ENCODE measurements at regions not wholly inside any gene's neighbourhood (a gene's known extent, or its start where the extent isn't known, plus 50 kb on each side); places are given as distances from the start of the nearest gene placed in this dataset.
"Not testable (repeated sequence)": the region's sequence is repeated elsewhere in the genome, so short reads cannot be mapped to it uniquely, and the experiment has no call there.

DNA sequence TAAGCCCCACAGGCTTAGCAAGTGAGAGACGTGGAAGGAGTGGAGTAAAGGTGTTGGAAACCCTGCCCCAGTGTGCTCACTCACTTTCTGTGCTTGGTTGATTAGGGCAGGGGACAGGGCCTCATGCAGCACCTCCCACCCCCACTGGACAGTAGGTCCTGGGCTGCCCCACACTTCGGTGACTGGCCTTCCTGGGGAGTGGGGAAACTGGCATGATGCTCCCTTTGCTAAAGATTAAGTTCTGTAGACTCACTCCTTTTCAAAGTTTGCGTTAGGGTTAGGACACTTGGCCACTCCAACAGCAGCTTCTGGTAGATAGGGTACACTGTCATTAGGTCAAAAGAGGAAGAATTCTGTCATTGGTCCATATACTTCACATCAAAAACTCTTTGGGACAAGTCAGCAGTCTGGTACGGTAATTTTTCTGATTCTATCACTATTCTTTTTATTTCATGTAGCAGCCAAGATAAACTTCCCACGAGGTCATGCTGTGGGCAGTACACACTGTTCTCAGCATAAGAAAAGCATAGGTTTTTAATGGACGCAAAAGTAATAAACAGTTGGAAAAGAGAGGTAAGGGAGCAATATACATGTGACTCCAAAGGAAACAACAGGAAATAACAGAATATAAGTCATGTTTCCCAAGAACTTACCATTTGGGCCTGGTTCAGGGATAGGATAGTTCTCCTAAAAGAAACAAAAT is 106.6 kb upstream of the TERB2 start:
- DNase-seq = not testable (repeated sequence)

DNA sequence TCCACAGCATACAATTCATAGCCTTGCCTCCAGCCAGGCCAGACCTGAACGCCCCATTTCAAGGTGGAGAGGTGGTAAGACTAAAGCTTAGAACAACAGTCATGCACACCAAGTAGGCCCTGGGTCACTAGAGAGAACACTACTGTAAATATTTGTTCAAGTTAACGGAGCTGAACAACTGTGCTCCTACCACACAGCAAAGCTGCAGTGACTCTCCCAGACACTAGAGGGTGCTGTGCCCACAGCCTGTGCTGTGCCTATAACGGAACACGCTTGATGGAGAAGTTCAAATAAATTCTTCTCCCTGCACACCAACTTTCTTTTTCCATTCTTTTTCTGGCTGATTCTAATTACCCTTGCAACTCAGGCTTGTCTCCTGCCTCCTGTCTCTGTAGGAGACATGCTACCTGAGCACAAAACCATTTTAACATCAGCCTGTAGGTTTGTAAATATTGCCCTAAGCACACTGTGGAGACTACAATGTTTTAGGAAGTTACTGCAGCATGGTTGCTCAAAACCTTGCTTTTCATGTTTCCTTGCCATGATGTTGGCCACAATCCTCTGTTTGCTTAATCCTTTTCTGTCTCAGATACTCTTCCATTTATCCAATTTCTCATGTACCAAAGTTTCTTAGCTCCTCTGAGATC is 103.1 kb upstream of the TERB2 start:
- peak; percentile 34 for DNase-seq

DNA sequence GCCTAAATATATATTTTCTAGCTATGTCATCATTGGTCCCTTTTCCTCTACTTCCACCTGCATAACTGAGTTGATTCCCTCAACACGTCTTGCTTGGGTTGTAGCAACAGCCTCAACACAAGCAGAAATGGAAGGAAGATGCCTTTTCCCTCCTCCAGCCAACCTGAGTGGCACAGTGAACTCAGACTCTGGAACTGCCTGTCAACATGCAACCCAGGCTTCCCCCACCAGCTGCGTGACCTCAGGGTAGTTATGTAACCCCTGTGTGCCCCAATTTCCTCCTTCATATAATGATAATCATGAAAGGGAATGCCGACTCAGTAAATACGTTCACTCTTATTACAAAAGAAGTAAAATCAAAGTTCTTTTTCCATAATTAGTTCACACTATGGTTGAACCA is 101.8 kb upstream of the TERB2 start:
- not testable (repeated sequence) for DNase-seq

DNA sequence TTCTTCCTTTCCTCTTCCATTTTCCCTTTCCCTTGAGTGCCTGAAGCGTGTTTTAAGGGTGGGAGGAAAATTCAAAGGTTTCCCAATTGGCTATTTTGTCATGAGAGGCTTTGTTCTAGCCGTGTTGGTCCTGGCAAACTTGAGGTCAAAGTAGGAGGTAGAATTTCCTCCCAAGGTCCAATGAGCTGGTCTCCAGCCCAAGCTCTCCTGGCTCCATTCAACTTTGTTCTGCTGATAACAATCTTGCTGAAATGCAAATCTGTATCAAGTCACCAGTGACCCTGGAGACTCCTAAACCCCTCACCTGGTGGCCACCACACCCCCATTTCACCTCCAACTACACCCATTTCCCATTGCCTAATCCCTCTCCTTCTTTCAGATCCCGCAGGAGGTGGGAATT is 100.2 kb upstream of the TERB2 start:
- not testable (repeated sequence) for DNase-seq

DNA sequence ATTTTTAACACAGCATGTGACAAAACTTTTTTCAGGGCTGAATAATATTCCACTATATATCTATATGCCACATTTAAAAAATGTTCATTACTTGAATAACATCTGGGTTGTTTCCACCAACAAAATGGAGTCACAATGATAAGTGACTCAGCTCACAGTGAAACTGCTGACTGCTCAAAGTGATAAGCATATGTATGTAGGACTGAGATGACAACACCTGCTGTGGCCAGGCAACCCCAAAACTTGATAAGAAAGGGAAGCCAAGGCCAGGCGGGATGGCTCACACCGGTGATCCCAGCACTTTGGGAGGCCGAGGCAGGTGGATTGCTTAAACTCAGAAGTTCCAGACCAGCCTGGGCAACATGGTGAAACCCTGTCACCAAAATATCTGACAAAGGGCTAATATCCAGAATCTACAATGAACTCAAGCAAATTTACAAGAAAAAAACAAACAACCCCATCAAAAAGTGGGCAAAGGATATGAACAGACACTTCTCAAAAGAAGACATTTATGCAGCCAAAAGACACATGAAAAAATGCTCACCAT is 99.2 kb upstream of the TERB2 start:
- DNase-seq = not testable (repeated sequence)

DNA sequence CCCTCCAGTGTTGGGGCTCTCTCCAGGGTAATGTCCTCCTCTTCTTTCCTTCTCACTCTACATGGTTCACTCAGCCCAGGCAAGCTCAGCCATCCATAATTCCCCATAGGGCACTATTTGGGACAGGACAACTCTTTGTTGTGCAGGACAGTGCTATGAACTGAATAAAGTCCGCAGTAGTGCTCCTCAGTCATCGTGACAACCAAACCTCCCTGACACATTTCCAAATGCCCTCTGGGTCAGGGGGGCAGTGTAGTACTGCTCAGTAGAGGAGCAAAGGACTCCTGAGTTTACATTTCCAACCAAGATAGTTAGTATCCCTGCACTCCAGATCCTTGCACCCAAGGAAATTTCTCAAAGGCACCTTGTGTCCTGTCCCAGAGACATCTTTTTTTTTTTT is 97.4 kb upstream of the TERB2 start:
- not testable (repeated sequence) for DNase-seq

DNA sequence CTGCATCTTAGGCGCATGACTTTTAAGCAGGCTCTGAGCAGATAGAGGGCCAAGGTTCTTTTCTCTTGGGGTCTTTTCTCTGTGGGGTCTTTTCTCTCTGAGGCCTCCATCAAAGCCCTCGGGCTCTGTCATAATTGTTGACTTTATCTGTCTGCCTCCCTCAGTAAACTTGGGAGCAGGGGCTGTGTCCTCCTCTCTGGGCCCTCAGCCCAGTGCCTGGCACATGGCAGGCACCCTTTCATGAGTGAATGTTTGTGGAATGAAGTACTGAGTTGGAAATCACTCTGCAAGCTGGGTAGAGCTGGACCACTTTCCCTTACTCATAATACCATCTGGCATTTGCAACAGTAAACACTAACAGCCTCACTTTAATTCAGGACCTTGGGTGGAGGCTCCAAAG is 96.3 kb upstream of the TERB2 start:
- not testable (repeated sequence) for DNase-seq

DNA sequence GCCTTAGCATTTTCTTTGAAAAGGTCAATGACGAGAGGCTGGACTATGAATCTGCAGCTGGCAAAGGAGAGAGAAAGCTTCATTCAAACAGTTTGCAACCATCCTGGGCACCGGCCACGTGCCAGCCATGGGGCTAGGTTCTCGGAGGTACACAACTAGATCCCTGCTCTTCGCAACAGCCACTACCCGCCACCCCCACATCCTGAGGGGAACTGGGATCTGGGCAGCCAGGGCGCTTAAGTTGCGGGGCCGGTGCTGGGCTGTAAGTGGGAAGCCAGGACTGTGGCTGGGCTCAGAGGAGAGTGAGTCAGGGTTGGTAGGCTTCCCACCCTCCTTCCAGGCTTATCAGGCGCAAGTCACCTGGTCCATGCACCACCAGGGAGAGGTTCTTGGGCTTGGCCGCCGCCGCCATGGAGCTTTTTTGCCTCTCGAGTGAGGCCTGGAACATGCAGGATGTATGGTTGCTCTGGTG is 95.0 kb upstream of the TERB2 start:
- no peak for DNase-seq

DNA sequence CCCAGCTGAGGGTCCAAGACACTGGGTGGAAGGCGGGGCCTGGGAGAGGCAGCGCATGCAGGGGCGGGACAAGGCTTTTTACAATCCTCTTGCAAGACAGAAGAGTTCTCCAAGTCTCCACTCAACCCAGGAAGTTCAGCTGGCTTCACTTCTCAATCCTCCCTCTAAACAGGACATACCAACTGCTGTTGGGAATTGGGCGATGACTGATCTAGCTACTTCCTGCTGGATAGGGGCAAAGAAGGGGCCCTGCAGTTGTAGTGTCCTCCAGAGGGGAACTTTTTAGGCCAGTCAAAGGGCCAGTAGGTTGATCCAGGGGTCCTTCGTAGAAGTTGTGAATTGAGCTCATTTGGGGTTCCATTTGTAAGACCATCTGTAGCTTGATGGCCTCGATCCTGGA is 94.6 kb upstream of the TERB2 start:
- no peak for DNase-seq

DNA sequence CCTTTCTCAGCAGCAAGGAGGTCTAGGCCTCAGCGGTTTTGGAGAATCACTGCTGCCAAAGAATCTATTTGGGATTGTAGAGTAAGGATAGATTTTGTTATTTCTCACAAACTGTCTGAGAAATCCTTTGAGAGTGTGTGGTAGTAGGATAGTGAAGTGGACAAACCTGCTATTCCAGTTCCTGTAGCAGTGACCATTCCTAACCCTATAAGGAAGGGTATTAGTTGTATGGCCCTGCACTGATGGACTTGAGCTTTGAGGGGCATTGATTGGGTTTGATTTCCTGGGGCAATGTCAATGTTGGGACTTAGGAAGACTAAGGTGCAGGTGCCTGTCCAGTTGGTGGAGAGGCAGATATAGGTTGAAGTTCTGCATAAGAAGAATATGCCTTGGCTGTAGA is 93.6 kb upstream of the TERB2 start:
- not testable (repeated sequence) for DNase-seq

DNA sequence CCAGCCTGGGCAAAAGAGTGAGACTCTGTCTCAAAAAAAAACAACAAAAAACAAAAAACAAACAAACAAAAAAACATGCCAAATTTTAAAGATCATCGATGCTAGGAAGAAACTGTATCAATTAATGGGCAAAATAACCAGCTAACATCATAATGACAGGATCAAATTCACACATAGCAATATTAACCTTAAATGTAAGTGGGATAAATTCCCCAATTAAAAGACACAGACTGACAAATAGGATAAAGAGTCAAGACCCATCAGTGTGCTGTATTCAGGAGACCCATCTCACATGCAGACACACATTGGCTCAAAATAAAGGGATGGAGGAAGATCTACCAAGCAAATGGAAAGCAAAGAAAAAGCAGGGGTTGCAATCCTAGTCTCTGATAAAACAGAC is 88.4 kb upstream of the TERB2 start:
- DNase-seq = not testable (repeated sequence)

DNA sequence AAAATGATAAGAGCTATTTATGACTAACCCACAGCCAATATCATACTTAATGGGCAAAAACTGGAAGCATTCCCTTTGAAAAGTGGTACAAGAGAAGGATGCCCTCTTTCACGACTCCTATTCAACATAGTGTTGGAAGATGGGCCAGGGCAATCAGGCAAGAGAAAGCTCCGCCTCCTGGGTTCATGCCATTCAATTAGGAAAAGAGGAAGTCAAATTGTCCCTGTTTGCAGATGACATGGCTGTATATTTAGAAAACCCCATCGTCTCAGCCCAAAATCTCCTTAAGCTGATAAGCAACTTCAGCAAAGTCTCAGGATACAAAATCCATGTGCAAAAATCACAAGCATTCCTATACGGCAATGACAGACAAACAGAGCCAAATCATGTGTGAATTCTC is 86.4 kb upstream of the TERB2 start:
- DNase-seq = not testable (repeated sequence)

DNA sequence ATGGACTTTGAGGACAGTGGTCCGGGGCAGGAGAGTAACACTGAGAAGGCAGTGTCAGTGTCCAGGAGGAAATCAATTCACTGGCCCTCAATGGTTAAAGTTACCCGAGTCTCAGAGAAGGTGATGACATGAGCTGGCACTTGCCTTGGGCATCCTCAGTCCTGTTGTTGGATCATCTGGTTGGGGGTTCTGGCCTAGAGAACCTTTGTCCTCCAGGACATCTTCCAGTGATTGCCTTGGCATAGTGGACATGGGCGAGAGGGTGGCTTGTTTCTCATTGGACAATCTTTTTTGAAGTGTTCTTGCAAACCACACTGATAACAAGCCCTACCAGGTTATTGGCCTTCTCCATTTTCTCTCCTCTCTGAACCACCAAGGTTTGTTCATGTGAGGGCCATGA is 83.4 kb upstream of the TERB2 start:
- DNase-seq = no peak

DNA sequence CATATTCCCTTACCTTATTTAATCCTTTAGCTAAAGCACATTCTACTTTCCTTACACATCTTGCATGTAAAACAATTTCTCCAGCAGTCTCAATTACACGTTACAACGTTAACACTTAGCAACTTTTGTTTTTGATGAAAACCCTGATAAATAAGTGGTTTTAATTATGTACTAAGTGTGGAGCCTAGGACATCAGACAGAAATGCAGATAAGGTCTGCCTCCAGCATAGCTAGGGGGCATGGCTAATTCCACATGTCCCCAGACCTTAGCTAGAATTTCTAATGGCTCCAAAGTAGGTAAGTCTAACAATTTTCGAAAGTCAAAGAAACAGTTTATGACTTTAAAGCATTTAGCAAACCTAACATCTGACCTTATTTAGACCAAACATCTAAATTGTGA is 77.4 kb upstream of the TERB2 start:
- DNase-seq = no peak

DNA sequence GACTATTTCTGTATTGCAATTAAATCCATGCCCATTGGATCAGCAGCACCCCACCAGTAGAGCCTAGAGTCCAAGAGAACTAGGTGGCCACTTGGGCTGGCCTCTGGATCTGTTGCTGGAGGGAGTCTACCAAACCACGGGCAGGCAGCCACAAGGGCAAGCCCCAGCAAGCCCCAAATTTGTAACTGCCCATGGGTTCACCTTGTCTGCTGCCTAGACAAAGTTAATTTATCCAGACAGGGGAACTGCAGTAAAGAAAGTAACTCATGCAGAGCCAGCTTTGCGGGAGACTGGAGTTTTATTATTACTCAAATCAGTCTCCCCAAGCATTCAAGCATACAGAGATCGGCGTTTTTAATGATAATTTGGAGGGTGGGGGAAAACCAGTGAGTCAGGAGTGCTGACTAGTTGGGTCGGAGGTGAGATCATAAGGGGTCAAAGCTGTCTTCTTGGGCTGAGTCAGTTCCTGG is 74.0 kb upstream of the TERB2 start:
- no peak for DNase-seq

DNA sequence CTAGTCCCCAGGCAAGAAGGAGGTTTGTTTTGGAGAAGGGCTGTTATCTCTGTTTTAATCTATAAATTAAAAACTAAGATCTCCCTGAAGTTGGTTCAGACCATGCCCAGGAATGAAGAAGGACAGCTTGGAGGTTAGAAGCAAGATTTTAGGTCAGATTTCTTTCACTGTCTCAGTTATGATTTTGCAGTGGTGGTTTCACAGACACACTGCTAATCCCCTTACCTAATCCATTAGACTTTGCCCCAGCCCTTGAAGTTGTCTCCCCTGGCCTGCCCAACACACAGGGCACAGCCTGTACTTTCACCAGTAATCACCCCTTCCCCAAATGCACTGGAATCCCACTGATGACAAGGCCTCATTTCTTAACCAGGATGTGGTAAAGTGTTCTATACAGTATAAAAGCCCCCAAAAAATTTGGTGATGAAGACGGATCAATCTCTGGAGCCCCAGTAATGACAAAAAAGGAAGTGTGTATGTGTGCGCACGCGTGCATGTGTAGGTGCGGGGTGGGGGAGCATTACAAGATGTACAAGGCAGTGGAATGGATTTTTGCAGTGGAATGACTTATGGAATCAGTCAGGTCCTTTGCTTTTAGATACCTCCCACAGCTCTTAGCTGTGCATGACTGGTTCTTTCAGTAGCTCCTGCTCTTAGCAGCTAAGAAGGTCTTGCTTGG is 73.1 kb upstream of the TERB2 start:
- no peak for DNase-seq

DNA sequence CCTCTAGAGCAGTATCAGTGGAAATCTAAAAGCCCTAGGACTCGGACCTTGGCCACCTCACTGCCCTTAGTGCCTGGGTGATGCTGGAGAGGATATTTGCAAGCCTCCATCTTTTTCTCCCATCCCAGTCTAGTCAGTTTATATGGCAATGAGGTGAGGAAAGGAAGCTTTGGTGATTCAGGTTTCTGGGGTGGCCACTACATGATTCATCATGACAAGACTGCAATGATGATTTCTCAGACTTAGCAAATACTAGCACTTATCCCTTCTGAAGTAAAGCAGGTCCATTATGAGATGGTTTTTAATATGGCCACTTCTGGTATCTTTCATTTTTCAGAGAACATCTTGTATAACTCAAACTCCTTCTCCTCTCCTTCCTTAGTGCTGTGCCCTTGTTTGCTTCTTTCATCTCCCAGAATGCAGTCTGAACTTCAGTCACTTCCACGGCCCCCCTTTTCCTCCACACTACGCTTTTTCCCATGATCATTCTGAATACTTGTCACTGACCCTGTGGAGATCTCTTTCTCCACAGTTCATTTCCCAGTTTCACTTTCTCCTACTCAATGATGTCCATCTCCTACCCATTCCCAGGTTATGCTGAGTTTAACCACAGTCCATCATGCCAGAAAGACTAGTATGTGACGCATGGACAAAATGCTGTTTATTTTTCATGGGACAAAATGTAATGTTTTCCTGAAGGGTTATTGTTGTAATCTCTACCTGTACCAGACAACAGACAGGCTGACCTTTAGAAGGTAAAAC is 57.4 kb upstream of the TERB2 start:
- not testable (repeated sequence) for DNase-seq

DNA sequence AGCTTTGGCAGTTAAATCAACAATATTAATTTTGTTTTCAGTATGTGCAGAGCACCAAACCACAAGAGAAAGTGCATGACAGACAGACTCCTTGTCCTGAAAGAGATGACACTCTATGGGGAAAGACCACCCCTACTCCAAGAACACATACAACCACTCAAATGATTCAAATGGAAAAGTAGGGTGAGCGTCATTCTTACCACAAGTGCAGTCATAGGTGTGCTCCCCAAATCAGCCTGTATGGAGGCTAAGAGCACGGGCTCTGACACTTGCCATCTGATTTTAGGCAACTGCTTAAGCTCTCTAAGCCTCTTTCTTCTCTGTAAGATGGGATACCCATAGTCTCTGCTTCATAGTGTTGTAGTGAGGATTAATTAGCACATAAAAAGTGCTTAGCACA is 56.7 kb upstream of the TERB2 start:
- DNase-seq = not testable (repeated sequence)

DNA sequence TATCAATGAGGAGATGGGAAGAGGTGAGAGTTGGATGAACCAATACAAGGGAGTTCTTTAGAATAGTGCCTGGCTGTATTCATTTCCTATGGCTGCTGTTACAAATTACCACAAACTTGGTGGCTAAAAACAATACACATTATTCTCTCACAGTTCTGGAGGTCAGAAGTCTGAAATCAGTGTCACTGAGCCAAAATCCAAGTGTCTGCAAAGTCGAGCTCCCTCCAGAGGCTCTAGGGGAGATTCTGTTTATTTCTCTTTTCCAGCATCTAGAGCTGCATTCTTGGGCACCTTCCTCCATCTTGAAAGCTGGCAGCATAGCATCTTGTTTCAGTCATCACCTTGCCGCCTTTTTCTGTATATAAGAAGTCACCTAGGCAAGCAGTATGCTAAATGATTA is 55.7 kb upstream of the TERB2 start:
- DNase-seq = not testable (repeated sequence)

DNA sequence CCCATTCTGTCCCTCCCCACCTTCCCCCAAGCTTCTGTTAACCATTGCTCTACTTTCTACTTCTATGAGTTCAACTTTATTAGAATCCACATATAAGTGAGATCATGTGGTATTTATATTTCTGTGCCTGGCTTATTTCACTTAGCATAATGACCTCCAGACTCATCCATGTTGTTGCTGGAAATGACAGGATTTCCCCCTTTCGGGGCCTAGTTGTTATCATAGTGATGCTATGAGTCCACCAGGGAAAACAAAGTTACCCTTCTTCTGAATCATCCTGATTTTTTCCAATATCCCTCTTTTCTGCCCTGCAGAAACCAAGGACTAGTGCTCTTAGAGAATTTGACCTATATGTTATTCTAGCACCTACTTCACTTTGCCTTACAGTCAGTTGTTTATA is 53.2 kb upstream of the TERB2 start:
- DNase-seq = not testable (repeated sequence)

DNA sequence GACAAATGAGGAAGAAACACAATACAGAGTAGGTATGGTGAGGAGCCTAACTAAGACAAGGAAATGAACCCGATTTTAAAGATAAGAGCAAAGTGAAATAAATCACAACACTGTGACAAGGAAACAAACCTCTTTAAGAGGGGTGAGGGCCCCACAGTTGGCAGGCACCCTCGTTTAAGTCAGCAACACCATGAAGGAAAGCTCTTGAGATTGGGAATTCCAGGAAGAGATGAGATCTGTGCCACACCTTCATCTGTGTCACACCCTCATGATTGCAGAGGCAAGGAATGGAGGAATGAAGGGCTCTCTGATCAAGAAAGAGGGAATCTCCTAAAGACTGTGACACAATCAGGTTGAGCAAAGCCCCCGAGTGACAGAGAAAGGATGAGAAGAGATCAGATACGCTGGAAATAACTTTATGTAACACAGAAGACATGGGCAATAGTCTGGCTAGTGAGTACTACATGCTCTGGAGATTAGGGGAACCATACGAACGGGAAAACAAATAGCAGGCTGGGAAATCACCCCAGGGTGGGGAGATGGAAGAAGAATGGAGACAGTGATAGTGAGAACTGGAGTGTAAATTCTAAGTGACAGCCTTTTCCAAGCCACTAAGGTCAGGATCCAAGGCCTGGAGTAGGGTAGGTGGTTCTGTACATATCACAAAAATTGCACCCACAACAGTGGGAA is 51.7 kb upstream of the TERB2 start:
- DNase-seq = not testable (repeated sequence)
